Heart left ventricle (tissue), 13 donors: ENCODE measurements at regions not wholly inside any gene's neighbourhood (a gene's known extent, or its start where the extent isn't known, plus 50 kb on each side); places are given as distances from the start of the nearest gene placed in this dataset.

Experiments
- POLR2A ChIP-seq, 2 donors: fragments of 450-650 bp; IDR thresholded peaks; one replicate each; pipeline ENCODE4 v1.6.1; 2017; ENCODE audit warnings: antibody characterized with exemption in 2 of 2, mild to moderate bottlenecking in 2 of 2, moderate library complexity in 2 of 2
- TF ChIP-seq, protein P1 (sequence below), 12 donors: fragments of 200-600 bp; sonication (generic) in 4 of 12; IDR thresholded peaks; one replicate each; pipeline versions ENCODE4 v1.5.0 to v1.8.0; 2018 to 2022; ENCODE audit warnings: antibody characterized with exemption in 12 of 12, mild to moderate bottlenecking in 5 of 12
- donor health status: ischemic (EF 13 %, LVEDD 7.1; RV severe dilation, severe dysfunction).
- donor health status: DM: no; HTN: yes; CAD: no.
- donor health status: DM: no; HTN: no; CAD: no.
- donor health status: ischemic (EF 25% LVEDD 6.9; RV normal size, moderate dysfunction).
- donor health status: ischemic (EF 25% LVEDD 5.7; RV mildly dilated, moderate dysfunction).
- donor health status: ischemic (EF 35%, LVEDD 5.7; RV mildly dilated, moderate dysfunction).
- donor health status: nonischemic (EF 11% LVEDD 7.7; RV severe dilation, severe dysfunction).
- donor health status: DM: yes; HTN: yes; CAD: no.
- donor health status: PGD.
- donor health status: ischemic (EF 29% LVEDD 5.4; RV normal size, mild dysfunction).
- donor health status: nonischemic (EF 23%, LVEDD 6.1; RV moderate dilation, normal function).

- TF ChIP-seq, protein P1, sequence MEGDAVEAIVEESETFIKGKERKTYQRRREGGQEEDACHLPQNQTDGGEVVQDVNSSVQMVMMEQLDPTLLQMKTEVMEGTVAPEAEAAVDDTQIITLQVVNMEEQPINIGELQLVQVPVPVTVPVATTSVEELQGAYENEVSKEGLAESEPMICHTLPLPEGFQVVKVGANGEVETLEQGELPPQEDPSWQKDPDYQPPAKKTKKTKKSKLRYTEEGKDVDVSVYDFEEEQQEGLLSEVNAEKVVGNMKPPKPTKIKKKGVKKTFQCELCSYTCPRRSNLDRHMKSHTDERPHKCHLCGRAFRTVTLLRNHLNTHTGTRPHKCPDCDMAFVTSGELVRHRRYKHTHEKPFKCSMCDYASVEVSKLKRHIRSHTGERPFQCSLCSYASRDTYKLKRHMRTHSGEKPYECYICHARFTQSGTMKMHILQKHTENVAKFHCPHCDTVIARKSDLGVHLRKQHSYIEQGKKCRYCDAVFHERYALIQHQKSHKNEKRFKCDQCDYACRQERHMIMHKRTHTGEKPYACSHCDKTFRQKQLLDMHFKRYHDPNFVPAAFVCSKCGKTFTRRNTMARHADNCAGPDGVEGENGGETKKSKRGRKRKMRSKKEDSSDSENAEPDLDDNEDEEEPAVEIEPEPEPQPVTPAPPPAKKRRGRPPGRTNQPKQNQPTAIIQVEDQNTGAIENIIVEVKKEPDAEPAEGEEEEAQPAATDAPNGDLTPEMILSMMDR (IDR thresholded peaks at IDR 0.05): no peak
- no peak for TF ChIP-seq POLR2A (IDR thresholded peaks at IDR 0.05)
Measured at GRCh38 chr12:53810950-53811349, 59.2 kb upstream of the CISTR start.
